Dermis blood vessel endothelial cell (primary cell): ENCODE measurements at regions not wholly inside any gene's neighbourhood (a gene's known extent, or its start where the extent isn't known, plus 50 kb on each side); places are given as distances from the start of the nearest gene placed in this dataset.
A peak's percentile ranks its signal among the peaks of the same experiment; 100 is the strongest.

ENCODE experiments used
- DNase-seq: peaks from one replicate; pipeline ENCODE4 v3.0.0; 2010

- no peak for DNase-seq
Measured at GRCh38 chr16:59260892-59261291, 526.8 kb upstream of the GOT2 start.

- no peak for DNase-seq
Measured at GRCh38 chr16:59259950-59260319, 525.8 kb upstream of the GOT2 start.

DNA sequence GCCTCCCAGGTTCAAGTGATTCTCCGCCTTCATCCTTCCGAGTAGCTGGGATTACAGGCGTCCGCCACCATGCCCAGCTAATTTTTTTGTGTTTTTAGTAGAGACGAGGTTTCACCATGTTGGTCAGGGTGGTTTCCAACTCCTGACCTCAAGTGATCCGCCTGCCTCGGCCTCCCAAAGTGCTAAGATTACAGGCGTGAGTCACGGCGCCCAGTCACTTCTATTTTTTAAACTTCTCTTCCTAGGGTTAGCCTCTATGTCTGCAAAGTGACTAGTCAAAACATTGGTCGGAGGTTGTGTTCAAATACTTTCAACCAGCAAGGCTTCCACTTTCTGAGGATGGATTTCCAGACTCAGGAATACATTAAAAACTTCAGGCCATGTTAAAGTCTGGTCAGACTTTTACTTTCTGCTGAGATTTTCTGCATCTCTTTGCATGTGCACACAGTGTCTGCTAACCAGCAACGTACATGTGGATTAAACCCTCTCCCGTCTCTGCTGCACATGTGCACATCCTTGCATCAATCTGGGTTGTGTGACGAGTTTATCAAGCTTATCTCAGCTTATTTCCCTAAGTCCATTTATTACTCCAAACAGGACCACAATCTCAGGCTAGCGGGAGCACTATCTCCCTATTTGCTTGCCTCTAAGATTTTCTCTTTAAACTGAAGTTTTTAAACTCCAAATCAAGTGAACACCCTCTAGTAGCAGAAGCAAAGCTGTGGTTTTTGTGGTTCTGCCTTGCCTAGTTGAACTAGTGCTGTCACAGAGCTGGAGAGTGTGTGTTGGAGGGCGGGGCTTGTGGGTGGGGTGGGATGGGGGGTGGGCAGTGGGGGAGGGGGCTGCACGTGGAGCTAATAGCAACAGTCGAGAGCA, 525.2 kb upstream of the GOT2 start:
- DNase-seq: no peak

DNA sequence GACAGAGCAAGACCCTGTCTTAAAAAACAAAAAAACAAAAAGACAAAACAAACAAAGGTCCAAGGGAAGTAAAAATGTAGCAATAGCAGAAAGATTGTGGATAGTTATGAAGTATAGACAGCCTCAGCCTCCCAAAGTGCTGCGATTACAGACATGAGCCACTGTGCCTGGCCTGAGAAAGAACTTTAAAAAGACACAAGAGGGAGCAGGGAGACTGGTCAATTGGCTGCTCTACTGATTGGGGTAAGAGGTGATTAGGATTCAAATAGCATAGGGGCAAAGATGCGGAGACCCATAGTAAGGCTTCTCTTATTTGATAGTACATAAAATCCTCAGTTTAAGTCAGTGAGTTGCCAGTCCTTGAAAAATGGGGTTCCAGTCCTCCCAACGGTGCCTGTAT, 518.2 kb upstream of the GOT2 start:
- no peak for DNase-seq

GRCh38 chr16:59249011-59249410, 514.9 kb upstream of the GOT2 start:
- DNase-seq: peak; percentile 27

DNA sequence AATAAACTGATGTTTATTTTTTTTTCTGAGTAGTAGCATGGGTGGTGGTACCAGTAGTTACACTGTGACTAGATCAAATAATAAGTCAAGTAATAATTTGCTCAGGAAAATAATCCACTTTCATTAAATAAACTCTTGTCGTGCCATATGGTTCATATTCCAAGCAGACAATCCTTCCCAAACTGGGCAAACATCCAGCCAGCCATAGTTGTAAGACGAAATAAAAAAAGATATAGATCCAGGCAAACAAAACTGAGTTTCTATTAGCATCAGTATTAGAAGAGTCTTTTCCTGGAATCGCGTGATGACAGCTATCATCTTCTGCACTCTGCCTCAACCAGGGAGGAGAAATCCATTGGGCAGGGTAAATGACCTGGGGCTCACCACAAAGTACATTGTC, 508.4 kb upstream of the GOT2 start:
- DNase-seq: no peak

DNA sequence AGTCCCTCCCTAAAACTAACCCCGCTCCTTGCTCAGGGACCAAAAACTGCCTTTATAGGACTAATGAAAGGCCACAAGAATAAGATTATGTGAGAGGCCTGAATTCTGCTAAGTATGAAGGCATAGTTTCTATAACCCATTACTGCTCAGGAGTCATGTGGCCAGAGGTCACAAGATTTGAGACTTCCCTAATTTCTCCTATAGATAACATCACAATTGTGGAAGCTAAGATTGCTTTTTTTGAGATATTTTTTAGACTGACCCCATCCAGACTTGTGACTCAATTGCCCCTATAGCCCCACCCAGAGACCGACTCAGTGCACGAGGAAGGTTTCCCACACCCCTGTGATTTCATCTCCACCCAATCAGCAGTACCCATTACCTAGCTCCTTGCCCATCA, 504.1 kb upstream of the GOT2 start:
- DNase-seq: no peak

DNA sequence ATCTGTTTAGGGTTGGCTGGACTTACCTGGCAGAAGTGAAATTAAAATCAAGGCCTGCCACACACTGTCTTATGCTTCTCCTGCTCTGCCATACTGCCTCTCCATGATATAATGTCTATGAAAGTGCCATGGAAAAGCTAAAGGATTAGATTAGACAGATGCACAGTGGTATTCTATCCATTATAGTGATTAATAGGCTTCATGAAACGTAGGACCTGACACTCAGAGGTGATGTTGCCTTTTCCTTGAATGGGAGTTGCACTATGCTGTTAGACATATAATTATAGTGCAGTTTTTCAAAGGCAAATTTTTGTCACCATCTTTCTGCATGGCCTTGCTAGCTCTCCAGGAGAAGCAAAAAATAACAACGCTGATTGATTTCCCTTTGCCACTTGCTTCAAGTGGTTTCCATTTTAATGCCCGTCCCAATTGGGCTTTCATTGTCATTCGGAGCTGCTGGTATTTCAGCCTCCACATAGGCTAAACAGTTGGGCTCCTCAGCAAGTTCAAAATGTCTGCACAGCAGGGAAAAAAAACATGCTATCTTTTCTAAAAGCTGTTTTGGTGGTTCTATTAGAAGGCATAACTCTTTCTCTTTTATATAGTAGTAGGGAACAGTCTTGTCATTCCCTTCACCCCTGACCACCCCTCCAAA, 502.8 kb upstream of the GOT2 start:
- no peak for DNase-seq

DNA sequence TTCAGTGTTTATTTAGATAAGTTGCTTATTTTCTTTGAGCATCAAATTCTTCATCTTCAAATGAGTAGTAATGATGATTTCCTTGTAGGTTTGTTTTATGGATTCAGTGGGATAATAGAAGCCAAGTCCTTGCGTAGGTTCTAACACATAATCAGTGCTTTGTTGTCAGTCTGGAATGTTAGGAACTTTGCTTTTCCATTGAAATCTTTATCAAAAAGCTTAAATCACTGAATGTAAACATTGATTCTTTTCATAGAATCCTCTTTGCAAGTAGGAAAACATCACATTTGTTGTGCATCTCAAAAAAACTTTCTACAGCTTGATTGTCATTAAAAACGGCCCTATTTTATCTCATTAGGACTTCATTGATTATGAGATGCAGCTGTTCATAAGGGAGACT, 490.3 kb upstream of the GOT2 start:
- no peak for DNase-seq

GRCh38 chr16:59220011-59220410, 485.9 kb upstream of the GOT2 start:
- DNase-seq: no peak

DNA sequence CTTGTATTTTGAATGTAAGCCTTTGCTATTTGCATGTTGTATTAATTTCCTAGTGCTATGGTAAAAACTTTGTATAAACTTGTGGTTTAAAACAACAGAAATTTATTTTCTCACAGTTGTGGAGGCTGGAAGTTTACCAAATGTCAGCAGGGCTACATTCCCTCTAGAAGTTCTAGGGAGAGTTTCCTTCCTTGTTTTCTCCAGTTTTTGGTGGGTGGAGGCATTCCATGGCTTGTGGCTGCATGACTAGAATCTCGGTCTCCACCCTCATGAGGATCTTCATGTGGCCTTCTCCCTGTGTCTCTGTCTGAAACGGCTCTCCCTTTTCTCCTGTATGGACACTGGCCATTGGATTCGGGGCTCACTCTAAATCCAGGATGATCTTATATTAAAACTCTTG, 482.2 kb upstream of the GOT2 start:
- DNase-seq: no peak

- no peak for DNase-seq
Measured at GRCh38 chr16:59214455-59214854, 480.3 kb upstream of the GOT2 start.

- no peak for DNase-seq
Measured at GRCh38 chr16:59213952-59214351, 479.8 kb upstream of the GOT2 start.

DNA sequence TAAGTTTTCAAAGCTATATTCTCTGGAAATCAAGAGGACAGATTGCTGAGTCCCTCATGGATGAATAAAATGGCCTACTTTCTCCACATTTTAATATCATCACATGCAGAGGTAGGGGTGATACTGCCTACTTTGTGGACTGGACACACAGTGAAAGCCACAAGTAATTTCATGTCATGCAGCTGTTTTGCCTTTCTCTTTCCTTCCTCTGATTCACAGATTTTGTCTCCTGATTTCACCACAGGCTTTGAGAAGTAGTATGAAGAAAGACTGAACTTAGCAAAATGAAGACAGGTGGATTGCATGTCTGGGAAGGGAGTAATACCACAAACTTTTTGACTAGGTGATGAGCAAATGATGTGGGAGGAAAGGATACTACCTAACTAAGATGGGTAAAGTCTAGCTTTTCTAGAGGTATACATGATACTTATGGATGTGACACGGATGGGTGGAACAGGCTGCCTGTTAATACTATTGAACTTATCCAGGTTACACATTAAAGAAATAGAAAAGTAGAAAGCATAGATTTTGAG, 478.4 kb upstream of the GOT2 start:
- DNase-seq: no peak

DNA sequence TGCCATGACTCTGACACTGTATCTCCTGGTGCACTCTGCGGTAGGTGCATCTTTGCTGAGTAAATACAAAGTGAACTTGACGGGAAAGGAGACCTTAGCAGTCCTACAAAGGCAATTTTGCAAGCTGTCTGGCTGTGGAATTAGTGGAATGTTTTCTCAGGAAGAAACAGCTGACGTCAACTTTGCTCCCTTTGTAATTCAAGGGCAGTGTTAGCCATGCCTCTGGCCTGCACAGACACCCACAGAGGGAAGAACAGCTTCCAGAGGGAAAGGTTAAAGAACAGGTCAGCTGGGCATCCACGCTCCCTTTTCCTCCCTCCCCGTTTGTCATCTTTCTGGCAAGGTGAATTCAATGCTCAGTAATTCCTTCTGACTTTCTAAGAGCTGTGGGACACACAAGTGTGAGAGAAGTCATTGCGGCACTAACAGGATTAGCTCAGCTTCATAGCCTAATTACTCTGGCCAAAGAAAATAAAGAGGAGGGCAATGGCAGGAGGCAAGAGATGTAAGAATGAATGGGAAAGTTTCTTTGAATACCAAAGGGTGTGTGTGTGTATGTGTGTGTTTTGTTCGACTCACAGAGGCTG, 476.9 kb upstream of the GOT2 start:
- peak; percentile 88 for DNase-seq

DNA sequence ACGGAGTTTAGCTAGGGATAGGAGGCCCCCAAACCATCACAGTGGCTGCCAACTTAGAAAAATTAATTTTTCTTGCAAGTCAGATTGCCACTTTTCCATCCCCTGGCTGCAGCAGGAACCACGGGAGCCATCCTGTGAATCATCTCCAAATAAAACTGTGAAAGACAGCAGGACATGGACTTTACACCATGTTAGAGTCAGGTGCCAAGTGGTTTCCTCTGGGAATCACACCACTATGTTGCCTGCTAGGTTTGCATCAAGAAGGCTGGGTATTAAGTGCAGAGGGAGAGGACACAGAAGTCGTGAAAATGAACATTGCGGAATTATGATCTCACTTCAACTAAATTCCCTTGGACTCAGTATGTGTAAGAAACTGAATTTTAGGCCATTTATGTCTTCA, 471.3 kb upstream of the GOT2 start:
- DNase-seq: no peak

- no peak for DNase-seq
Measured at GRCh38 chr16:59204589-59204988, 470.5 kb upstream of the GOT2 start.

DNA sequence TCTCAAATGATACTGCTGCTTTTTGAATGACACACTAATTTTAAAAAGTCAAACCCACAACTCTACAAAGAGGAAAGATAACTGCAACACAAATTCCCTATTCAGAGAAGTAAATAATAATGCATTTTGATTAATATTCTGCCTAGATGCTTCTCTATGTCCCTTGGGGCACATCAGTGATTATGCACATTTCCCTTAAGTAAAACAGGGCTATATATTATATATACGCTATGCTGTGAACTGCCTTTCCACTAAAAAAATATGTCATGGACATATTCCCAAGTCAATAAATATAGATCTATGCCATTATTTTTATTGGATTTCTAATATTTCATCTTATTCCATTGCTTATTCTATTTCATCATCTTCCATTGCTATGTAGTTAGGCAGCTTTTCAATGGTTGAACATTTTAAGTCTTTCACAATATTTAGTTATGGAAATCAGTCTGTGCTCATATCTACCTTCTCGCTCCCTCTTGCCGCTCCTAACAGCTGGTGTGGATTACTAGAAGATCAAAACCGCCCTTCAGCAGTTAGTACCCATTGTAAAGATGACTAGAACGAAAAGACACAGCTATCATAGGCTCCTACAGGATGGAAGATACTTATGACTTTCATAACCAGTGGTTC, 468.2 kb upstream of the GOT2 start:
- no peak for DNase-seq

DNA sequence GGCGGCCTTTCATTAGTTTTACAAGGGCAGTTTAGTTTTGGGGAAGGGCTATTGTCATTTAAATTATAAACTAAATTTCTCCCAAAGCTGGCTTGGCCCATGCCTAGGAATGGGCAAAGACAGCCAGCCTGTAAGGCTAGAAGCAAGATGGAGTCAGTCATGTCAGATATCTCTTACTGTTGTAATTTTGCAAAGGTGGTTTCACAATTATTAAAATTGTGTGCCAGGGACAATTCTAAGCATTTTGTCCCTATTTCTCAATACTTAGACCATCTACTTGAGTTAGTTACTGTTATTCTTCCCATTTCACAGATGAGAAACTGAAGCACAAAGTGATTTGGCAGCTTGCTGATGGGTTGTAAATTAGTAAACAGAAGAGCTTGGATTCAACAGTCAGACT, 467.7 kb upstream of the GOT2 start:
- no peak for DNase-seq

DNA sequence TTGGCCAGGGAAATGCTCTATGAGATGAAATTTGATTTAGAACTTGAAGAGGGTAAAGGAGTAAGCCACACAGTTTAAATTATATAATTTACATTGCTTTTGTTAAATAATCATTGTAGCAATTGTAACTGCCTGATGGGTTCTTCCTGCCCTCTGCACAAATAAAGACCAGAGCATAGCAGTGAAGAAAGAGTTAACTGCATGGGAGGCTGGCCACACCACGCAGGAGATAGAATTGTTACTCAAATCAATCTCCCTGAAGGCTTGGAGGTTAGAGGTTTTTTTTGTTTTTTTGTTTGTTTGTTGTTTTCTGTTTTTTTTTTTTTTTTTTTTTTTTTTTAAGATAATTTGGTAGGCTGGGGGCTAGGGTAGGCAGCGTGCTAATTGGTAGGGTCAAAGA, 467.0 kb upstream of the GOT2 start:
- no peak for DNase-seq

- peak; percentile 76 for DNase-seq
Measured at GRCh38 chr16:59198487-59198886, 464.4 kb upstream of the GOT2 start.

GRCh38 chr16:59195242-59195641, 461.1 kb upstream of the GOT2 start:
- no peak for DNase-seq

GRCh38 chr16:59193637-59194036, 459.5 kb upstream of the GOT2 start:
- DNase-seq: no peak
